Activated T-cell treated with anti-CD3 and anti-CD28 coated beads for 4 hours (primary cell): ENCODE measurements at regions not wholly inside any gene's neighbourhood (a gene's known extent, or its start where the extent isn't known, plus 50 kb on each side); places are given as distances from the start of the nearest gene placed in this dataset.

Experiments
- DNase-seq: peaks from one replicate; pipeline ENCODE4 v3.0.0-alpha.2; 2020

- DNase-seq = no peak
Measured at GRCh38 chr15:55017635-55018034, 179.1 kb downstream of the RSL24D1 start.

GRCh38 chr15:55016225-55016624 is 180.5 kb downstream of the RSL24D1 start:
- no peak for DNase-seq

GRCh38 chr15:55015093-55015445 is 181.7 kb downstream of the RSL24D1 start:
- DNase-seq = no peak

GRCh38 chr15:55014391-55015092 is 182.2 kb downstream of the RSL24D1 start:
- no peak for DNase-seq

- DNase-seq = no peak
Measured at GRCh38 chr15:55008421-55008820, 188.3 kb downstream of the RSL24D1 start.

- DNase-seq = no peak
Measured at GRCh38 chr15:55007561-55007960, 189.2 kb downstream of the RSL24D1 start.

GRCh38 chr15:55005679-55006078 is 191.1 kb downstream of the RSL24D1 start:
- DNase-seq = no peak

GRCh38 chr15:55003965-55004873 is 192.5 kb downstream of the RSL24D1 start:
- no peak for DNase-seq

- no peak for DNase-seq
Measured at GRCh38 chr15:54998661-54999060, 198.1 kb downstream of the RSL24D1 start.

GRCh38 chr15:54990793-54991192 is 205.9 kb downstream of the RSL24D1 start:
- no peak for DNase-seq

- no peak for DNase-seq
Measured at GRCh38 chr15:54987881-54988280, 208.9 kb downstream of the RSL24D1 start.

GRCh38 chr15:54979964-54980363 is 216.8 kb downstream of the RSL24D1 start:
- DNase-seq = no peak

GRCh38 chr15:54962637-54963036 is 234.1 kb downstream of the RSL24D1 start:
- no peak for DNase-seq

- DNase-seq = no peak
Measured at GRCh38 chr15:54960266-54960665, 236.5 kb downstream of the RSL24D1 start.

GRCh38 chr15:54941417-54941816 is 255.3 kb downstream of the RSL24D1 start:
- no peak for DNase-seq

GRCh38 chr15:54917312-54917711 is 279.4 kb downstream of the RSL24D1 start:
- no peak for DNase-seq

GRCh38 chr15:54915380-54915779 is 281.4 kb downstream of the RSL24D1 start:
- no peak for DNase-seq

- no peak for DNase-seq
Measured at GRCh38 chr15:54884312-54884711, 312.4 kb downstream of the RSL24D1 start.

GRCh38 chr15:54859982-54860381 is 336.8 kb downstream of the RSL24D1 start:
- DNase-seq = no peak

GRCh38 chr15:54854667-54855066 is 342.1 kb downstream of the RSL24D1 start:
- no peak for DNase-seq

GRCh38 chr15:54850101-54850500 is 346.6 kb downstream of the RSL24D1 start:
- DNase-seq = no peak

- no peak for DNase-seq
Measured at GRCh38 chr15:54843006-54843405, 353.7 kb downstream of the RSL24D1 start.

- DNase-seq = no peak
Measured at GRCh38 chr15:54841701-54842305, 354.9 kb downstream of the RSL24D1 start.
